ENCODE measurements at regions not wholly inside any gene's neighbourhood (a gene's known extent, or its start where the extent isn't known, plus 50 kb on each side); places are given as distances from the start of the nearest gene placed in this dataset.

GRCh38 chr6:74573613-74574012, 632.2 kb downstream of the COL12A1 start:
- TF ChIP-seq CTCF (IDR thresholded peaks at IDR 0.05) (no peak), POLR2A (IDR thresholded peaks at IDR 0.05) (no peak)
